Tibial nerve (tissue), 3 donors: ENCODE measurements at regions not wholly inside any gene's neighbourhood (a gene's known extent, or its start where the extent isn't known, plus 50 kb on each side); places are given as distances from the start of the nearest gene placed in this dataset.

Source experiments
- CTCF ChIP-seq, 5 experiments: fragments of 200-600 bp in 3 of 5; fragments of 450-650 bp in 2 of 5; sonication (generic) in 3 of 5; IDR thresholded peaks; one replicate each; pipeline ENCODE4 v1.5.1; 2016 to 2019; ENCODE audit warnings: antibody characterized with exemption in 5 of 5, mild to moderate bottlenecking in 3 of 5, moderate library complexity in 2 of 5
- POLR2A ChIP-seq, 2 donors: fragments of 450-650 bp; IDR thresholded peaks; one replicate each; pipeline ENCODE4 v1.6.1; 2017; ENCODE audit warnings: antibody characterized with exemption in 2 of 2, mild to moderate bottlenecking in 2 of 2, moderate library complexity in 2 of 2

GRCh38 chr1:72705921-72706320 is 423.6 kb upstream of the NEGR1 start:
- TF ChIP-seq CTCF (IDR thresholded peaks at IDR 0.05) (no peak), POLR2A (IDR thresholded peaks at IDR 0.05) (no peak)
